Liver (tissue), 8 donors: ENCODE measurements at regions not wholly inside any gene's neighbourhood (a gene's known extent, or its start where the extent isn't known, plus 50 kb on each side); places are given as distances from the start of the nearest gene placed in this dataset.

Experiments
- DNase-seq: peaks from one replicate; pipeline ENCODE4 v3.0.0-alpha.2; 2017; ENCODE audit warnings: low spot score
- H3K27ac ChIP-seq, 2 donors: one replicate each; pipeline ENCODE4 v1.7.0; 2013; ENCODE audit warnings: inconsistent platforms in 2 of 2, low read length in 2 of 2, control low read depth in 1 of 2, low read depth in 1 of 2, mild to moderate bottlenecking in 1 of 2
- H3K27me3 ChIP-seq, 4 donors: one replicate each; pipeline versions ENCODE4 v1.6.1 to v1.7.0; 2013; ENCODE audit warnings: low read length in 3 of 4, inconsistent platforms in 1 of 4, mild to moderate bottlenecking in 1 of 4, moderate library complexity in 1 of 4; ENCODE audit not compliant: control insufficient read depth in 4 of 4, insufficient read depth in 4 of 4
- H3K36me3 ChIP-seq, 4 donors: one replicate each; pipeline versions ENCODE4 v1.6.1 to v1.7.0; 2013; ENCODE audit warnings: low read length in 3 of 4, mild to moderate bottlenecking in 3 of 4, low read depth in 1 of 4, moderate library complexity in 1 of 4; ENCODE audit not compliant: control insufficient read depth in 4 of 4, insufficient read depth in 3 of 4
- H3K4me1 ChIP-seq, 4 donors: one replicate each; pipeline versions ENCODE4 v1.6.1 to v1.7.0; 2013; ENCODE audit warnings: low read length in 3 of 4, mild to moderate bottlenecking in 3 of 4, moderate library complexity in 1 of 4; ENCODE audit not compliant: control insufficient read depth in 4 of 4, insufficient read depth in 4 of 4
- H3K4me3 ChIP-seq, 3 donors: one replicate each; pipeline versions ENCODE4 v1.6.1 to v1.7.0; 2013; ENCODE audit warnings: low read length in 3 of 3, control low read depth in 1 of 3, low read depth in 1 of 3, mild to moderate bottlenecking in 1 of 3
- H3K9ac ChIP-seq, 2 donors: one replicate each; pipeline ENCODE4 v1.7.0; 2013; ENCODE audit warnings: low read length in 2 of 2, mild to moderate bottlenecking in 2 of 2, moderate library complexity in 2 of 2, control low read depth in 1 of 2, low read depth in 1 of 2
- H3K9me3 ChIP-seq, 4 donors: one replicate each; pipeline versions ENCODE4 v1.6.1 to v1.7.0; 2013; ENCODE audit warnings: low read length in 3 of 4; ENCODE audit not compliant: control insufficient read depth in 4 of 4
- ATF3 ChIP-seq: IDR thresholded peaks from 2 replicates; pipeline ENCODE4 v1.6.1; 2016; ENCODE audit warnings: antibody characterized with exemption
- EGR1 ChIP-seq, 2 donors: IDR thresholded peaks; 2 replicates each; pipeline ENCODE4 v1.6.1; 2016 to 2018; ENCODE audit warnings: antibody characterized with exemption in 2 of 2, low read depth in 2 of 2
- FOXA1 ChIP-seq: IDR thresholded peaks from 2 replicates; pipeline ENCODE4 v1.6.1; 2016; ENCODE audit warnings: antibody characterized with exemption
- FOXA2 ChIP-seq: IDR thresholded peaks from 2 replicates; pipeline ENCODE4 v1.6.1; 2016; ENCODE audit warnings: antibody characterized with exemption
- GABPA ChIP-seq, 2 donors: IDR thresholded peaks in 1 of 2; conservative IDR thresholded peaks in 1 of 2; 2 replicates each; pipeline ENCODE4 v1.6.1; 2016; ENCODE audit warnings: antibody characterized with exemption in 2 of 2, mild to moderate bottlenecking in 1 of 2, moderate library complexity in 1 of 2
- HNF4A ChIP-seq, 2 donors: conservative IDR thresholded peaks; 2 replicates each; pipeline ENCODE4 v1.6.1; 2016; ENCODE audit warnings: antibody characterized with exemption in 2 of 2, mild to moderate bottlenecking in 2 of 2
- HNF4G ChIP-seq: IDR thresholded peaks from 2 replicates; pipeline ENCODE4 v1.6.1; 2016; ENCODE audit warnings: antibody characterized with exemption
- JUND ChIP-seq, 2 donors: IDR thresholded peaks; 2 replicates each; pipeline ENCODE4 v1.6.1; 2016; ENCODE audit warnings: antibody characterized with exemption in 2 of 2
- NR2F2 ChIP-seq: IDR thresholded peaks from 2 replicates; pipeline ENCODE4 v1.6.1; 2016; ENCODE audit warnings: antibody characterized with exemption
- RAD21 ChIP-seq, 2 donors: IDR thresholded peaks; 2 replicates each; pipeline ENCODE4 v1.6.1; 2016; ENCODE audit warnings: antibody characterized with exemption in 2 of 2, mild to moderate bottlenecking in 2 of 2
- REST ChIP-seq: IDR thresholded peaks from 2 replicates; pipeline ENCODE4 v1.6.1; 2016; ENCODE audit warnings: antibody characterized with exemption, mild to moderate bottlenecking
- RXRA ChIP-seq, 2 donors: IDR thresholded peaks; 2 replicates each; pipeline ENCODE4 v1.6.1; 2017 to 2018; ENCODE audit warnings: antibody characterized with exemption in 2 of 2, mild to moderate bottlenecking in 1 of 2
- SP1 ChIP-seq: IDR thresholded peaks from 2 replicates; pipeline ENCODE4 v1.6.1; 2018; ENCODE audit warnings: antibody characterized with exemption, mild to moderate bottlenecking
- TAF1 ChIP-seq: conservative IDR thresholded peaks from 2 replicates; pipeline ENCODE4 v1.6.1; 2016; ENCODE audit warnings: antibody characterized with exemption, mild to moderate bottlenecking
- YY1 ChIP-seq: IDR thresholded peaks from 2 replicates; pipeline ENCODE4 v1.6.1; 2016; ENCODE audit warnings: antibody characterized with exemption, mild to moderate bottlenecking
- ZBTB33 ChIP-seq: IDR thresholded peaks from 2 replicates; pipeline ENCODE4 v1.6.1; 2016; ENCODE audit warnings: antibody characterized with exemption
- WGBS: extraction: QIAGEN DNeasy Blood & Tissue Kit; methylation state at CpG from one replicate; pipeline ENCODE4 v1.1.7; 2013; 5-methylcytosine and 5-hydroxymethylcytosine counted together
- TF ChIP-seq, protein P1 (sequence below): IDR thresholded peaks from 2 replicates; pipeline ENCODE4 v1.6.1; 2016; ENCODE audit warnings: antibody characterized with exemption
- TF ChIP-seq, protein P2 (sequence below): fragments of 150-350 bp; IDR thresholded peaks from 2 replicates; pipeline ENCODE4 v1.5.1; 2017; ENCODE audit warnings: improper control_type of control experiment, low read depth, low read length; ENCODE audit not compliant: missing input control
- donor health status: healthy.
- donor health status: healthy.
- donor health status: healthy.
- donor health status: healthy.
- donor health status: healthy.

DNA sequence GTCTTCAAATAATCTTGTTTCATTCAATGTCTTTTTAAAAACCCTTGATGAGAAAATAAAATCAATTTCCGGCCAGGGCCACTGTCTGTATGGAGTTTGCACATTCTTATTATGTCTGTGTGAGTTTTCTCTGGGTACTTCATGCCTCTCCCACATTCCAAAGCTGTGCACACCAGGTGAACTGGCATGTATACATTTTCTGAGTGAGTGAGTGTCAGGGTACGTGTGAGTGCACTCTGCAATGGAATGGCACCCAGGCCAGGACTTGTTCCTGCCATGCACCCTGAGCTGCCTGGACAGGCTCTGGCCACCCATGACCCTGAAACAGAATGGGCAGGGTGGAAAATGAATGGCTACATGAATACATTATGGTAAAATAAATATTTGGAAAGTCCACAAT, 61.3 kb downstream of the UBE2NL start:
- no peak overlapping the region for H3K9ac ChIP-seq
- WGBS, result 71% methylated on average over 2 of the region's 2 CpGs

DNA sequence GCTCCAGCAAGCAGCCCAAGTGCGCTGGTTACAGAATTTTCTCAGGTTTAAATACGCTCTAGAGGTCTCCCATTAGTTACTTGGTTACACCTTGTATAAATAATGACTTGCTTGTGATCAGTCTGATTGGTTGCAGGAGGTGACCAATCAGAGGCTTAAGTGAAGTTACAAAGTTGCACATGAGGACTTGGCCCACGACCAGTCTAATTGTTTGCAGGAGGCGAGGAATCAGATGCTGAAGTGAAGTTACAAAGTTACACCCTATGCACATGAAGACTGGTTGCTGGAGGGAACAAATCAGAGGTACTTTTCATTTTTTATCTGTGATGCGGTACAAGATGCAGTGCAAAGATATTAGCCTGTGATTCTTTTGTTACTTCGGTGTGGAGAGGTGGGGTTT, 80.7 kb downstream of the UBE2NL start:
- Histone ChIP-seq H3K9me3 (no peaks in the 10 kb centered on the region), H3K27me3 (no peaks in the 10 kb centered on the region), H3K36me3 (no peaks in the 10 kb centered on the region), H3K27ac (no peak overlapping the region), H3K4me1 (no peaks in the 10 kb centered on the region), H3K9ac (no peak overlapping the region), H3K4me3 (no peak overlapping the region)
- no peak for DNase-seq
- 78% methylated on average over 6 of the region's 6 CpGs for WGBS
- no peak for TF ChIP-seq RXRA (IDR thresholded peaks at IDR 0.05)
- no peak for TF ChIP-seq REST
- TF ChIP-seq NR2F2, result no peak
- TF ChIP-seq YY1, result no peak
- no peak for TF ChIP-seq JUND (IDR thresholded peaks at IDR 0.05)
- no peak for TF ChIP-seq RAD21 (IDR thresholded peaks at IDR 0.05)
- no peak for TF ChIP-seq GABPA (IDR thresholded peaks at IDR 0.05 in 1 of 2, conservative IDR thresholded peaks at IDR 0.05 in 1 of 2)
- no peak for TF ChIP-seq FOXA1
- TF ChIP-seq, protein P1, sequence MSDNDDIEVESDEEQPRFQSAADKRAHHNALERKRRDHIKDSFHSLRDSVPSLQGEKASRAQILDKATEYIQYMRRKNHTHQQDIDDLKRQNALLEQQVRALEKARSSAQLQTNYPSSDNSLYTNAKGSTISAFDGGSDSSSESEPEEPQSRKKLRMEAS, result no peak
- TF ChIP-seq TAF1, result no peak
- TF ChIP-seq ATF3, result no peak
- TF ChIP-seq EGR1 (IDR thresholded peaks at IDR 0.05; ENCODE audit: low read depth in 2 of 2), result no peak
- no peak for TF ChIP-seq FOXA2
- no peak for TF ChIP-seq HNF4G
- no peak for TF ChIP-seq ZBTB33
- no peak for TF ChIP-seq SP1
- TF ChIP-seq, protein P2, sequence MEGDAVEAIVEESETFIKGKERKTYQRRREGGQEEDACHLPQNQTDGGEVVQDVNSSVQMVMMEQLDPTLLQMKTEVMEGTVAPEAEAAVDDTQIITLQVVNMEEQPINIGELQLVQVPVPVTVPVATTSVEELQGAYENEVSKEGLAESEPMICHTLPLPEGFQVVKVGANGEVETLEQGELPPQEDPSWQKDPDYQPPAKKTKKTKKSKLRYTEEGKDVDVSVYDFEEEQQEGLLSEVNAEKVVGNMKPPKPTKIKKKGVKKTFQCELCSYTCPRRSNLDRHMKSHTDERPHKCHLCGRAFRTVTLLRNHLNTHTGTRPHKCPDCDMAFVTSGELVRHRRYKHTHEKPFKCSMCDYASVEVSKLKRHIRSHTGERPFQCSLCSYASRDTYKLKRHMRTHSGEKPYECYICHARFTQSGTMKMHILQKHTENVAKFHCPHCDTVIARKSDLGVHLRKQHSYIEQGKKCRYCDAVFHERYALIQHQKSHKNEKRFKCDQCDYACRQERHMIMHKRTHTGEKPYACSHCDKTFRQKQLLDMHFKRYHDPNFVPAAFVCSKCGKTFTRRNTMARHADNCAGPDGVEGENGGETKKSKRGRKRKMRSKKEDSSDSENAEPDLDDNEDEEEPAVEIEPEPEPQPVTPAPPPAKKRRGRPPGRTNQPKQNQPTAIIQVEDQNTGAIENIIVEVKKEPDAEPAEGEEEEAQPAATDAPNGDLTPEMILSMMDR, result no peak
- TF ChIP-seq HNF4A (conservative IDR thresholded peaks at IDR 0.05), result no peak

More for the DNA sequence above, 61.3 kb downstream of the UBE2NL start:
- no peak overlapping the region for H3K27ac ChIP-seq
- no peaks in the 10 kb centered on the region for H3K4me1 ChIP-seq
- no peak overlapping the region for H3K4me3 ChIP-seq
- no peaks in the 10 kb centered on the region for H3K27me3 ChIP-seq
- no peaks in the 10 kb centered on the region for H3K36me3 ChIP-seq
- DNase-seq, result no peak
- TF ChIP-seq, protein P1, result no peak
- no peak for TF ChIP-seq FOXA1
- TF ChIP-seq NR2F2, result no peak
- TF ChIP-seq JUND (IDR thresholded peaks at IDR 0.05), result no peak
- TF ChIP-seq FOXA2, result no peak
- TF ChIP-seq RAD21 (IDR thresholded peaks at IDR 0.05), result no peak
- no peak for TF ChIP-seq YY1
- no peaks in the 10 kb centered on the region for H3K9me3 ChIP-seq
